HL-60 (cell line): ENCODE measurements at regions not wholly inside any gene's neighbourhood (a gene's known extent, or its start where the extent isn't known, plus 50 kb on each side); places are given as distances from the start of the nearest gene placed in this dataset.

Experiments
- DNase-seq, 2 experiments: peaks; one replicate each; pipeline ENCODE4 v3.0.0-alpha.2; 2010 to 2020; ENCODE audit warnings: low read depth in 1 of 2, low spot score in 1 of 2
- H3K27ac ChIP-seq: fragments of 250-450 bp; sonication (Bioruptor Pico); replicated peaks from 2 replicates; pipeline ENCODE4 v1.5.1; 2020; ENCODE audit warnings: mild to moderate bottlenecking, moderate library complexity
- H3K27me3 ChIP-seq: fragments of 250-450 bp; sonication (Bioruptor Pico); 2 replicates; pipeline ENCODE4 v1.5.1; 2021; ENCODE audit warnings: mild to moderate bottlenecking, moderate library complexity; ENCODE audit not compliant: insufficient read depth, poor library complexity, severe bottlenecking
- H3K4me3 ChIP-seq: replicated peaks from 2 replicates; pipeline ENCODE4 v1.5.1; 2011; ENCODE audit warnings: mild to moderate bottlenecking, control low read depth, low read length; ENCODE audit not compliant: insufficient read depth
- CTCF ChIP-seq: IDR thresholded peaks from one replicate; pipeline ENCODE4 v1.5.1; 2011; ENCODE audit warnings: low read length, control low read depth, inconsistent platforms; ENCODE audit not compliant: insufficient read depth
- GABPA ChIP-seq: IDR thresholded peaks from 2 replicates; pipeline ENCODE4 v1.6.1; 2012; ENCODE audit warnings: low read depth
- POLR2AphosphoS5 ChIP-seq: IDR thresholded peaks from 2 replicates; pipeline ENCODE4 v1.6.1; 2012; ENCODE audit warnings: low read depth
- REST ChIP-seq: IDR thresholded peaks from 2 replicates; pipeline ENCODE4 v1.6.1; 2012; ENCODE audit warnings: low read depth; ENCODE audit not compliant: insufficient replicate concordance
- SPI1 ChIP-seq: IDR thresholded peaks from 2 replicates; pipeline ENCODE4 v1.6.1; 2012; ENCODE audit warnings: low read depth, mild to moderate bottlenecking, borderline replicate concordance

GRCh38 chr2:172172513-172173173, 69.9 kb upstream of the DLX2 start:
- peak; percentile 54 to 78 for DNase-seq
- no peaks in the 10 kb centered on the region for H3K27me3 ChIP-seq
- H3K27ac ChIP-seq = peak overlapping the region; percentile 73
- H3K4me3 ChIP-seq = peak overlapping the region; percentile 58
- peak; percentile 11 for TF ChIP-seq REST
- TF ChIP-seq GABPA = no peak
- peak; percentile 25 for TF ChIP-seq CTCF

- DNase-seq = no peak
- Histone ChIP-seq H3K27ac (no peak overlapping the region; the same call in 1 of the 2 replicates), H3K4me3 (no peak overlapping the region; the same call in 1 of the 2 replicates), H3K27me3 (no peaks in the 10 kb centered on the region)
- peak; percentile 7; the same call in 1 of the 2 replicates for TF ChIP-seq SPI1
- no peak for TF ChIP-seq GABPA
These were observed 70.5 kb upstream of the DLX2 start for GRCh38 chr2:172173174-172173706.

GRCh38 chr2:172177581-172177980, 74.9 kb upstream of the DLX2 start:
- no peak overlapping the region for H3K27ac ChIP-seq
- H3K27me3 ChIP-seq = no peaks in the 10 kb centered on the region
- DNase-seq = no peak
- no peak for TF ChIP-seq SPI1
- no peak for TF ChIP-seq GABPA
- no peak for TF ChIP-seq CTCF
- TF ChIP-seq REST = no peak
- no peak for TF ChIP-seq POLR2AphosphoS5
- no peak overlapping the region for H3K4me3 ChIP-seq

GRCh38 chr2:172177996-172178395, 75.3 kb upstream of the DLX2 start:
- no peak for DNase-seq
- no peak for TF ChIP-seq REST
- TF ChIP-seq CTCF = no peak
- no peak for TF ChIP-seq GABPA
- no peak for TF ChIP-seq POLR2AphosphoS5
- no peak for TF ChIP-seq SPI1
- Histone ChIP-seq H3K27ac (no peak overlapping the region), H3K4me3 (no peak overlapping the region), H3K27me3 (no peaks in the 10 kb centered on the region)
